Endothelial cell of umbilical vein (primary cell): ENCODE measurements at regions not wholly inside any gene's neighbourhood (a gene's known extent, or its start where the extent isn't known, plus 50 kb on each side); places are given as distances from the start of the nearest gene placed in this dataset.

ENCODE experiments used
- BruUV-seq: library from RNA; stranded (reverse); fragments of 400-500 nt; replicated peaks from 2 replicates; lab custom pipeline; 2021; lab: Mats Ljungman, UMichigan
- CTCF ChIA-PET: fragments of 300-600, 350-600 bp; sonication (Branson Sonifier 250); formaldehyde crosslinking; loops from one replicate; lab custom pipeline; 2021; ENCODE audit warnings: antibody characterized with exemption, inconsistent platforms; lab: Charles Lee
- POLR2A ChIA-PET: fragments of 300-600, 350-600 bp; sonication (Branson Sonifier 250); formaldehyde crosslinking; loops from one replicate; lab custom pipeline; 2021; ENCODE audit warnings: antibody characterized with exemption, inconsistent platforms; lab: Charles Lee
- DNase-seq: peaks from one replicate; pipeline ENCODE4 v3.0.0-alpha.2; 2011; ENCODE audit warnings: low read depth, low spot score
- FAIRE-seq: peaks from 2 replicates; lab custom pipeline; 2011; peaks lifted over from hg19 to GRCh38; lab: Jason Lieb, UNC
- H2AFZ ChIP-seq: 2 replicates; pipeline ENCODE4 v1.6.0; 2012; ENCODE audit warnings: low read depth, low read length, control low read depth, inconsistent platforms
- H3K27ac ChIP-seq: 2 replicates; pipeline ENCODE4 v1.5.1; 2011; ENCODE audit warnings: low read depth, mild to moderate bottlenecking, control low read depth, low read length, moderate library complexity; ENCODE audit not compliant: insufficient read depth
- H3K27me3 ChIP-seq, 2 experiments: 2 replicates each; pipeline versions ENCODE4 v1.6.0 to v1.6.1; 2011; ENCODE audit warnings: low read length in 2 of 2, mixed read lengths in 1 of 2; ENCODE audit not compliant: control insufficient read depth in 2 of 2, insufficient read depth in 2 of 2
- H3K36me3 ChIP-seq, 2 experiments: 2 replicates in 1 of 2; 3 replicates in 1 of 2; pipeline ENCODE4 v1.5.1; 2011; ENCODE audit warnings: low read length in 2 of 2, mild to moderate bottlenecking in 1 of 2, moderate library complexity in 1 of 2; ENCODE audit not compliant: control insufficient read depth in 2 of 2, insufficient read depth in 2 of 2; ENCODE audit errors: extremely low read depth in 1 of 2
- H3K4me1 ChIP-seq: 3 replicates; pipeline ENCODE4 v1.5.1; 2011; ENCODE audit warnings: mild to moderate bottlenecking, low read length; ENCODE audit not compliant: control insufficient read depth, insufficient read depth; ENCODE audit errors: extremely low read depth
- H3K4me2 ChIP-seq: 2 replicates; pipeline ENCODE4 v1.6.1; 2011; ENCODE audit warnings: low read length, control low read depth, mixed read lengths; ENCODE audit not compliant: insufficient read depth
- H3K4me3 ChIP-seq, 3 experiments: fragments of 200-600 bp in 1 of 3; sonication (generic), shearing (Covaris generic) in 1 of 3; replicated peaks in 1 of 3; 2 replicates each; pipeline ENCODE4 v1.5.1; 2011 to 2016; ENCODE audit warnings: control low read depth in 3 of 3, low read length in 3 of 3, mild to moderate bottlenecking in 2 of 3, inconsistent platforms in 1 of 3, low read depth in 1 of 3, moderate library complexity in 1 of 3; ENCODE audit not compliant: insufficient read depth in 1 of 3
- H3K79me2 ChIP-seq: 2 replicates; pipeline ENCODE4 v1.6.0; 2012; ENCODE audit warnings: low read length, inconsistent platforms; ENCODE audit not compliant: control insufficient read depth, insufficient read depth
- H3K9ac ChIP-seq: replicated peaks from 2 replicates; pipeline ENCODE3; 2011; ENCODE audit warnings: low read length, control low read depth; ENCODE audit not compliant: insufficient read depth; ENCODE audit errors: extremely low read depth
- H3K9me1 ChIP-seq: replicated peaks from 3 replicates; pipeline ENCODE4 v1.6.0; 2011; ENCODE audit warnings: mild to moderate bottlenecking, low read length; ENCODE audit not compliant: control insufficient read depth, insufficient read depth; ENCODE audit errors: extremely low read depth
- H3K9me3 ChIP-seq: replicated peaks from 2 replicates; pipeline ENCODE4 v1.5.1; 2012; ENCODE audit warnings: low read length, inconsistent platforms; ENCODE audit not compliant: control insufficient read depth, insufficient read depth
- H4K20me1 ChIP-seq: replicated peaks from 2 replicates; pipeline ENCODE3; 2011; ENCODE audit warnings: mild to moderate bottlenecking, low read length; ENCODE audit not compliant: control insufficient read depth, insufficient read depth; ENCODE audit errors: extremely low read depth
- CTCF ChIP-seq, 2 donors: IDR thresholded peaks; 1 replicate in 1 of 2; 2 replicates in 1 of 2; pipeline ENCODE4 v1.5.1; 2011; ENCODE audit warnings: low read length in 2 of 2, mild to moderate bottlenecking in 2 of 2, moderate library complexity in 2 of 2, control low read depth in 1 of 2, inconsistent platforms in 1 of 2, low read depth in 1 of 2; ENCODE audit not compliant: insufficient read depth in 1 of 2; ENCODE audit errors: extremely low read depth in 1 of 2
- EZH2 ChIP-seq: IDR thresholded peaks from 2 replicates; pipeline ENCODE4 v1.6.1; 2012; ENCODE audit warnings: borderline replicate concordance, low read depth, mild to moderate bottlenecking, moderate library complexity, low read length, inconsistent platforms; ENCODE audit not compliant: severe bottlenecking
- FOS ChIP-seq: IDR thresholded peaks from 2 replicates; pipeline ENCODE4 v1.6.1; 2011; ENCODE audit warnings: mild to moderate bottlenecking, low read length, moderate library complexity, borderline replicate concordance; ENCODE audit not compliant: insufficient read depth
- GATA2 ChIP-seq: IDR thresholded peaks from 2 replicates; pipeline ENCODE4 v1.7.0; 2011; ENCODE audit warnings: low read depth, mild to moderate bottlenecking, moderate library complexity, mixed read lengths, low read length; ENCODE audit not compliant: insufficient read length, insufficient read depth
- JUN ChIP-seq: IDR thresholded peaks from 2 replicates; pipeline ENCODE4 v1.6.1; 2011; ENCODE audit warnings: borderline replicate concordance, low read depth; ENCODE audit not compliant: insufficient read length, insufficient read depth
- MAX ChIP-seq: IDR thresholded peaks from 2 replicates; pipeline ENCODE4 v1.6.1; 2011; ENCODE audit not compliant: insufficient read depth, insufficient read length
- MYC ChIP-seq: IDR thresholded peaks from one replicate; pipeline ENCODE4 v1.6.1; 2011; ENCODE audit warnings: mild to moderate bottlenecking, low read depth, low read length
- POLR2A ChIP-seq: IDR thresholded peaks from 2 replicates; pipeline ENCODE4 v1.6.1; 2012; ENCODE audit warnings: low read depth, mild to moderate bottlenecking, control low read depth, low read length
- POLR2AphosphoS5 ChIP-seq: IDR thresholded peaks from 2 replicates; pipeline ENCODE4 v1.6.1; 2012; ENCODE audit warnings: low read depth, mild to moderate bottlenecking, control low read depth, low read length, moderate library complexity; ENCODE audit not compliant: insufficient read depth
- dilution Hi-C: fragments of 300-500 bp; cut with MboI; formaldehyde crosslinking; loops from one replicate; pipeline ENCODE4 v1.15.0; 2019; ENCODE audit warnings: low sequenced_read_pairs; ENCODE audit not compliant: extremely low pct_ligation_motif_present
- intact Hi-C: fragments of 100-400 bp; cut with micrococcal nuclease; formaldehyde crosslinking; loops from one replicate; pipeline ENCODE4 v1.10.0; 2022

GRCh38 chr10:132468651-132469050 lies 68.9 kb upstream of the INPP5A start:
- dilution Hi-C loops (no loop called here), intact Hi-C loops (no loop called here)
- no peaks in the 10 kb centered on the region for H3K4me1 ChIP-seq
- no peaks in the 10 kb centered on the region for H3K27me3 ChIP-seq
- no peak overlapping the region for H3K4me3 ChIP-seq
- H3K9me1 ChIP-seq = no peaks in the 10 kb centered on the region
- H3K79me2 ChIP-seq = no peaks in the 10 kb centered on the region
- ChIA-PET POLR2A (no interaction called here), CTCF (interaction anchor here (1.2 kb wide), 1 partner anchor 10 kb away, joined by 3 read pairs; no protein-coding TSS in a partner anchor)
- no peaks in the 10 kb centered on the region for H4K20me1 ChIP-seq
- H3K4me2 ChIP-seq = no peak overlapping the region
- DNase-seq = no peak
- no peaks in the 10 kb centered on the region for H3K36me3 ChIP-seq
- no peak overlapping the region for H3K27ac ChIP-seq
- TF ChIP-seq MAX = no peak
- TF ChIP-seq EZH2 = no peak
- TF ChIP-seq POLR2AphosphoS5 = no peak
- TF ChIP-seq MYC = no peak
- TF ChIP-seq FOS = no peak
- TF ChIP-seq JUN = no peak
- no peak for TF ChIP-seq GATA2
- no peak for TF ChIP-seq CTCF (IDR thresholded peaks at IDR 0.05; ENCODE audit: extremely low read depth in 1 of 2, insufficient read depth in 1 of 2, low read depth in 1 of 2, low read length in 2 of 2)
- TF ChIP-seq POLR2A = no peak
- FAIRE-seq = no peak
- H3K9ac ChIP-seq = no peak overlapping the region
- H3K9me3 ChIP-seq = no peaks in the 10 kb centered on the region
- no TSS peak for BruUV-seq
- no peak overlapping the region for H2AFZ ChIP-seq
